Fibroblast of villous mesenchyme (primary cell): ENCODE measurements at regions not wholly inside any gene's neighbourhood (a gene's known extent, or its start where the extent isn't known, plus 50 kb on each side); places are given as distances from the start of the nearest gene placed in this dataset.

Experiments used
- DNase-seq: peaks from one replicate; pipeline ENCODE4 v3.0.0-alpha.2; 2010; ENCODE audit warnings: low read depth
- H3K4me3 ChIP-seq: 2 replicates; pipeline ENCODE4 v1.5.1; 2011; ENCODE audit warnings: low read depth, mild to moderate bottlenecking, low read length
- CTCF ChIP-seq: IDR thresholded peaks from 2 replicates; pipeline ENCODE4 v1.5.1; 2012; ENCODE audit warnings: low read depth, mild to moderate bottlenecking, low read length; ENCODE audit not compliant: insufficient read depth

- H3K4me3 ChIP-seq = no peak overlapping the region
- DNase-seq = no peak
- TF ChIP-seq CTCF = no peak
Observed at GRCh38 chr14:53346988-53347387, 193.9 kb upstream of the DDHD1 start.

- no peak for TF ChIP-seq CTCF
- H3K4me3 ChIP-seq = no peak overlapping the region
- DNase-seq = no peak
Observed at GRCh38 chr14:53341324-53341723, 188.2 kb upstream of the DDHD1 start.

DNA sequence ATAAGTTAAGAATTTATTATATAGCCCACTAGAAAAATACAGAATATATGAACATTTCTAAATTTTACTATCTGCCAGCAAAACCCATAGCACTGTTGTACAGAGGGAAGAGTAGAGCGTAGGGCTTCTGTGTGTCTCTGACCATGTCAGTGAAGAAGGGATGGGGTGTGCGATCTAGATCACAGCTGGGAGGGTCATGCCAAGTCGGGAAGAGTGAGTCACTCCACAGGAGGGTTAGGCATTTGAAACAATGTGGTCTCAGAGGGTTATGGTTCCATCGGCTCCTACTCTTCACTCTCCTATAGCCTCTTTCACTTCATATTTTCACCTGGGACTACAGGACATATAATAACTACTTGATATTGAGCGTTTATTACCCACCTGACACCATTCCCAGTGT lies 185.1 kb upstream of the DDHD1 start:
- DNase-seq = peak; percentile 33
- TF ChIP-seq CTCF = no peak
- no peak overlapping the region for H3K4me3 ChIP-seq

- H3K4me3 ChIP-seq = no peak overlapping the region
- no peak for DNase-seq
- TF ChIP-seq CTCF = no peak
Observed at GRCh38 chr14:53336729-53337128, 183.6 kb upstream of the DDHD1 start.

- no peak overlapping the region for H3K4me3 ChIP-seq
- no peak for TF ChIP-seq CTCF
- no peak for DNase-seq
Observed at GRCh38 chr14:53333809-53334208, 180.7 kb upstream of the DDHD1 start.

DNA sequence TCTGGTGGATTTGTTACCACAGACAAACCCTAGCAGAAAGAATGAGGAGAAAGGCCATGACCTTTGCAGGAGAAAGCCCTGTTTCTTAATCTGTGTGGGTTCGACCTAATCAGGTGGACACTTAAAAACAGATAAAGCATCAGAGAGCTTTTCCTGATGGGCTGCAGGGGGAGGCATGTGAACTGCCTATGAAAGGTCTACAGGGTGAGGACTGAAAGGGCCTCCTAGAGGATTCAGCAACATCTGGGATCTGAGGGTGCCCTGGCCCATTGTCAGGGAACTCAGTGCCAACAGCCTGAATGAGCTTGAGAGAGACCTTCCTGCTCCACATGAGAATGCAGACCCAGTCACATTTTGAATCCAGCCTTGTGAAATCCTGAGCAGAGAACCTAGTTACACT lies 178.8 kb upstream of the DDHD1 start:
- TF ChIP-seq CTCF = no peak
- peak; percentile 61 for DNase-seq
- no peak overlapping the region for H3K4me3 ChIP-seq

GRCh38 chr14:53331247-53331646 lies 178.1 kb upstream of the DDHD1 start:
- peak; percentile 63 for DNase-seq
- no peak for TF ChIP-seq CTCF
- no peak overlapping the region for H3K4me3 ChIP-seq
